HG02970 (cell line): ENCODE measurements at regions not wholly inside any gene's neighbourhood (a gene's known extent, or its start where the extent isn't known, plus 50 kb on each side); places are given as distances from the start of the nearest gene placed in this dataset.

ENCODE experiments used
- ATAC-seq: cut with Tn5 transposase; IDR thresholded peaks from one replicate; pipeline ENCODE4 v1.9.1; 2021; ENCODE audit warnings: mild to moderate bottlenecking, moderate library complexity, moderate number of reproducible peaks; ENCODE audit not compliant: unreplicated experiment, low FRiP score

- no peak for ATAC-seq
Measured at GRCh38 chr13:48146636-48147035, 51.7 kb upstream of the MED4 start.

DNA sequence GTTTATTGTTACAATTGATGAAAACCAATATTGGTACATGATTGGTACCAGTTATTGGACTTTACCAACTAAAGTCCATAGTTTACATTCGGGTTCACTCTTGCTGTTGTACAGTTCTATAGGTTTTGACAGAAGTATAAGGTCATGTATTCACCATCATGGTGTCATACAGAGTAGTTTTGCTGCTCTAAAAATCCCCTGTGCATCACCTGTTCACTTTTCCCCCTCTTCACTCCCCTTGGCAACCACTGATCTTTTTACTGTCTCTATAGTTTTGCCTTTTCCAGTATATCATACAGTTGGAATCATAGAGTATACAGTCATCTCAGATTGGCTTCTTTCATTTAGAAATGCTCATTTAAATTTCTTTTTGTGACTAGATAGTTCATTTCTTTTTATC, 51.2 kb upstream of the MED4 start:
- ATAC-seq = no peak
